GM12892 (cell line): ENCODE measurements at regions not wholly inside any gene's neighbourhood (a gene's known extent, or its start where the extent isn't known, plus 50 kb on each side); places are given as distances from the start of the nearest gene placed in this dataset.
"Not testable (repeated sequence)": the region's sequence is repeated elsewhere in the genome, so short reads cannot be mapped to it uniquely, and the experiment has no call there.

Experiments
- DNase-seq: peaks from one replicate; pipeline ENCODE4 v3.0.0; 2011; ENCODE audit not compliant: insufficient read length
- FAIRE-seq: peaks from 2 replicates; lab custom pipeline; 2011; peaks lifted over from hg19 to GRCh38; lab: Jason Lieb, UNC
- POLR2A ChIP-seq: IDR thresholded peaks from 2 replicates; pipeline ENCODE4 v1.6.1; 2011; ENCODE audit warnings: low read depth, low read length, control low read depth
- POLR2AphosphoS5 ChIP-seq: IDR thresholded peaks from 2 replicates; pipeline ENCODE4 v1.6.1; 2011; ENCODE audit warnings: low read depth, low read length, control low read depth
- TAF1 ChIP-seq: IDR thresholded peaks from 2 replicates; pipeline ENCODE4 v1.6.1; 2011; ENCODE audit warnings: low read depth, mild to moderate bottlenecking, control low read depth, low read length, borderline replicate concordance

GRCh38 chr18:35803551-35803950 lies 168.9 kb upstream of the RMP24 start:
- no peak for TF ChIP-seq POLR2AphosphoS5
- TF ChIP-seq POLR2A: no peak
- TF ChIP-seq TAF1: no peak
- DNase-seq (no peak), FAIRE-seq (no peak)

DNA sequence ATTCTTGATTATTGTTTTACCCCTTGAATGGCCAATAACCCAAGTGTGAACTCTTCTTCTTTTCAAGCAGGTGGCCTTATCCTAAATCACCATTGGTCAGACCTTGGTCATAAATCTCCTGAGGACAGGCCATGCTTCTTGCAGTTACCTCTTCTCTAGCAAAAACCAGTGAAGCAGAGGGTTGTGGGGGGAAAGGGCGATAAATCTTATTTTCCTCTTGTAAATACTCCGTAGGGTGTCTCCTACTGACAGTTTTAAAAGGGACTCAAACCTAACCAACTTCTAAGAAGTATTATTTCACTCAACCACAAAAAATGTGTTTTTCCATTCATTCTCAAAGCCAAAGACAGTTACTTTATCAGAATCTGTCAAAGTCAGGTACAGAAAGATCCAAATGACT lies 168.1 kb upstream of the RMP24 start:
- DNase-seq (no peak), FAIRE-seq (no peak)
- no peak for TF ChIP-seq POLR2AphosphoS5
- no peak for TF ChIP-seq POLR2A
- no peak for TF ChIP-seq TAF1

- TF ChIP-seq POLR2AphosphoS5: no peak
- TF ChIP-seq TAF1: no peak
- no peak for TF ChIP-seq POLR2A
- FAIRE-seq: no peak
Measured at GRCh38 chr18:35807811-35808335, 164.6 kb upstream of the RMP24 start.

DNA sequence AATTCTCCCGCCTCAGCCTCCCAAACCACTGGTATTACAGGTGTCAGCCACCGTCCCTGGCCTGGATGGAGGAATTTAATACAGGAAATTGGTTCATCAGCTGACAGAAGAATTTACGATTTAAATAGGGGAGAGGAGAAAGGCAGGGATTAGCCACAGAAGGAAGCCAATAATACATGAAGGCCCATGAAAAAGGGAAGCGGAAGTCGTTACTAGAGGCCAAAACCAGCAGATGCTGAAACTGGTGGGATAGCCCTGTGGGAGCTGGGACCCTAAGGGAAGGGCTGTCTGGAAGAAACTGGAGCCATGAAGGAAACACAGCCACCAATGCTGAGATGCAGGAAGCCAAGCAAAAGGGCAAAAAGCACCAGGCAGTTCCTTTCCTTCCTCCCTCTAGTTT lies 163.7 kb upstream of the RMP24 start:
- FAIRE-seq (no peak), DNase-seq (no peak)
- no peak for TF ChIP-seq POLR2A
- TF ChIP-seq TAF1: no peak
- no peak for TF ChIP-seq POLR2AphosphoS5

More at GRCh38 chr18:35807811-35808335, 164.6 kb upstream of the RMP24 start:
- DNase-seq: no peak

DNA sequence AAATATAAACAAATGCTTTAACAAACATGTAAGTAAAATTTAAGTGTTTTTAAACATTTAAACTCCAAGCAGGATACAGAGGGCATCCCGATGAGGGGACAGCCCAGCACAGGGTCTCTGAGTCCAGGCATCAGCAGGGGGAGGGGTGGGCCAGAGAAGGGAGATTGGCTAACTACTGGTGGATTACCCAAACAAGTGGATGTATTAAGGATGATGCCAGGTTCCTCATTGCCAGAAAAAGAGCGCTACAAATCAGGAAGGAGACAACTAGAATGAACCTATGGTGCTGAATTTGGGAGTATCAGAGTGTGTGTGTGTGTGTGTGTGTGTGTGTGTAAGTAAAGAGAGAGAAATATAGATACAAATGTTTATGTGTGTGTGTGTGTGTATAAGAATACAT lies 162.0 kb upstream of the RMP24 start:
- no peak for DNase-seq
- FAIRE-seq: no peak
- TF ChIP-seq POLR2AphosphoS5 (no peak), TAF1 (no peak), POLR2A (no peak)

GRCh38 chr18:35811896-35812295 lies 160.6 kb upstream of the RMP24 start:
- TF ChIP-seq POLR2AphosphoS5: no peak
- TF ChIP-seq TAF1: no peak
- TF ChIP-seq POLR2A: no peak
- DNase-seq: no peak
- FAIRE-seq: no peak

DNA sequence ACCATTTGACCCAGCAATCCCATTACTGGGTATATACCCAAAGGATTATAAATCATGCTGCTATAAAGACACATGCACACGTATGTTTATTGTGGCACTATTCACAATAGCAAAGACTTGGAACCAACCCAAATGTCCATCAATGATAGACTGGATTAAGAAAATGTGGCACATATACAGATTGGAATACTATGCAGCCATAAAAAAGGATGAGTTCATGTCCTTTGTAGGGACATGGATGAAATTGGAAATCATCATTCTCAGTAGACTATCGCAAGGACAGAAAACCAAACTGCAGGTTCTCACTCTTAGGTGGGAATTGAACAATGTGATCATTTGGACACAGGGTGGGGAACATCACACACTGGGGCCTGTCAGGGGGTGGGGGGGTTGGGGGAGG lies 157.5 kb upstream of the RMP24 start:
- not testable (repeated sequence) for FAIRE-seq, DNase-seq

DNA sequence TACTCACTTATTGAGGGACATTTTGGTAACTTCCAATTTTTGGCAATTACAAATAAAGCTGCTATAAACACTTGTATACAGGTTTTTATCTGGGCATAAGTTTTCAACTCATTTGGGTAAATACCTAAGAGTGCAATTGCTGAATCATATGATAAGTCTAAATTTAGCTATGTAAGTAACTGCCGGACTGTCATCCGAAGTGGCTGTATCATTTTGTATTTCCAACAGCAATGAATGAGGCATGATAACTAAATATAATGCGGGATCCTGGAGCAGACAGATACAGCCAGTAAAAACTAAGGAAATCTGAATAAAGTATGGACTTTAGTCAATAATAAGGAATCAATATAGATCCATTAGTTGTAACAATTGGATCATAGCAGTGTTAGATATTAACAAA lies 156.5 kb upstream of the RMP24 start:
- DNase-seq: no peak
- TF ChIP-seq POLR2A (no peak), TAF1 (no peak), POLR2AphosphoS5 (no peak)
- no peak for FAIRE-seq

DNA sequence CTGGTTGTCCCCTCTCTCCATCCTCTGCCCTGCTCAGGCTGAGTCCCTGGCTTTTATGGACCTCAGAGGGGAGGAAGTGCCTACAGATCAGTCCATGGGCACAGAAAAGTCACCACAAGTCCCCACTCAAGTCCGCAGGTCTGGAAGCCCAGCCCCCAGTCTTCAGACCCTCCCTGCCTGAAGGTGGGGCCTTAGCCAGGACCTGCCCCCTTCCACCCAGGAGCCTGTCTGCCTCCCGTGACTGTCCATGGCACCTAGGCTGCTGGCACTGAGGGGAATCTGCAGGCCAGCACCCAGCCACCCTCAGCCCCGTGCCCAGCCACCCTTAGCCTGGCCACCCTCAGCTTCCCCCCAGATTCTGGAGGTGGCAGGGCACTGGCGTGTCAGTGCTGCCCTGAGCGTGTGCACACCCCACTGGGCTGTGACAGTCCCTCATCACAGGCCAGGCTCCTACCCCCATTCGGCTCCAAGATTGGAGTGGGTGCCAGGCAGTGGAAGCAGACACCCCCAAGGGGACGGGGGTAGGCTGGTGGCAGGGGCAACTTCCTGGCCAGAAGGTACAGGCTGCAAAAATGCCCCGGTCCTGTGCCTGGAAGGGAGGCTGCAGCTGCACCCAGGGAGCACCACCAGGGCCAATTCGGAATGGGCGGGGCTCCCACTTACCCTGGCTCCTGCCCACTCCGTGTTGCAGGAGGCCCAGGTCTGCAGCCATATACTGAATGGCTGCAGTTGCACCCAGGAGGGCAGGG lies 154.7 kb upstream of the RMP24 start:
- no peak for DNase-seq
- no peak for TF ChIP-seq POLR2AphosphoS5
- TF ChIP-seq POLR2A: no peak
- no peak for TF ChIP-seq TAF1
- no peak for FAIRE-seq

DNA sequence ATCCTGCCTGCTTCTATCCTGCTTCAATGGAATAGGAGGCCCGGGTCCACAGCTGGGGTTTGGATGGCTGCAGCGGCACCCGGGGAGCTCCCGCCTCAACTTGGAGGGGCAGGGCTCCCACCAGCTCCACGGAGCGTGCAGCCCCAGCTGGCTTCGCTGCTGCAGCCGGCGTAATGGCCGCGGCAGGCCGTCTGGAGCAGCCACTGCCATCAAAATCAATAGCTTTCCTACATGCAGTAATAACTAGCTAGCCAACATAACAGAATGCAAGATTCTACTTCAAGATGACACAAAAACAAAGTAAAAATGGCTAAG lies 154.2 kb upstream of the RMP24 start:
- no peak for FAIRE-seq
- TF ChIP-seq POLR2A (no peak), POLR2AphosphoS5 (no peak), TAF1 (no peak)
- DNase-seq: no peak

GRCh38 chr18:35822413-35822812 lies 150.1 kb upstream of the RMP24 start:
- FAIRE-seq (no peak), DNase-seq (no peak)
- TF ChIP-seq POLR2AphosphoS5 (no peak), POLR2A (no peak), TAF1 (no peak)

- FAIRE-seq (no peak), DNase-seq (no peak)
- TF ChIP-seq POLR2A (no peak), TAF1 (no peak), POLR2AphosphoS5 (no peak)
Measured at GRCh38 chr18:35826477-35826876, 146.0 kb upstream of the RMP24 start.
